Prostate gland (tissue), 2 donors: ENCODE measurements at regions not wholly inside any gene's neighbourhood (a gene's known extent, or its start where the extent isn't known, plus 50 kb on each side); places are given as distances from the start of the nearest gene placed in this dataset.

Experiments
- DNase-seq: peaks from one replicate; pipeline ENCODE4 v3.0.0-alpha.2; 2019; ENCODE audit warnings: low spot score
- H3K27ac ChIP-seq, 2 donors: fragments of 200-600 bp; sonication (generic); 2 replicates each; pipeline ENCODE4 v1.5.1; 2017 to 2019
- H3K27me3 ChIP-seq: fragments of 200-600 bp; sonication (generic); replicated peaks from 2 replicates; pipeline ENCODE4 v1.5.1; 2019; ENCODE audit not compliant: insufficient read depth
- H3K36me3 ChIP-seq, 2 donors: fragments of 200-600 bp; sonication (generic); 1 replicate in 1 of 2; 2 replicates in 1 of 2; pipeline versions ENCODE4 v1.5.1 to v1.8.1; 2017 to 2019
- H3K4me1 ChIP-seq: fragments of 200-600 bp; sonication (generic); replicated peaks from 2 replicates; pipeline ENCODE4 v1.5.1; 2019
- H3K4me3 ChIP-seq, 2 donors: fragments of 200-600 bp; sonication (generic); 2 replicates each; pipeline ENCODE4 v1.5.1; 2017 to 2019
- H3K9me3 ChIP-seq: fragments of 200-600 bp; sonication (generic); 2 replicates; pipeline ENCODE4 v1.5.1; 2017
- CTCF ChIP-seq, 4 experiments: fragments of 200-600 bp in 2 of 4; fragments of 450-650 bp in 2 of 4; sonication (generic) in 2 of 4; IDR thresholded peaks; 1 replicate in 3 of 4; 2 replicates in 1 of 4; pipeline ENCODE4 v1.5.1; 2016 to 2019; ENCODE audit warnings: antibody characterized with exemption in 4 of 4, mild to moderate bottlenecking in 2 of 4, moderate library complexity in 2 of 4
- POLR2A ChIP-seq: fragments of 450-650 bp; IDR thresholded peaks from one replicate; pipeline ENCODE4 v1.6.1; 2016; ENCODE audit warnings: antibody characterized with exemption, mild to moderate bottlenecking
- POLR2AphosphoS5 ChIP-seq: sonication (generic); formaldehyde crosslinking; IDR thresholded peaks from one replicate; pipeline ENCODE4 v1.6.1; 2017; ENCODE audit warnings: antibody characterized with exemption
- whole genome bisulfite sequencing: methylation state at CpG from one replicate; pipeline ENCODE4 v1.1.5; 2018; 5-methylcytosine and 5-hydroxymethylcytosine counted together
- intact Hi-C: fragments of 100-400 bp; cut with DNase I; formaldehyde crosslinking; loops from one replicate; pipeline ENCODE4 v1.14.2; 2022

DNA sequence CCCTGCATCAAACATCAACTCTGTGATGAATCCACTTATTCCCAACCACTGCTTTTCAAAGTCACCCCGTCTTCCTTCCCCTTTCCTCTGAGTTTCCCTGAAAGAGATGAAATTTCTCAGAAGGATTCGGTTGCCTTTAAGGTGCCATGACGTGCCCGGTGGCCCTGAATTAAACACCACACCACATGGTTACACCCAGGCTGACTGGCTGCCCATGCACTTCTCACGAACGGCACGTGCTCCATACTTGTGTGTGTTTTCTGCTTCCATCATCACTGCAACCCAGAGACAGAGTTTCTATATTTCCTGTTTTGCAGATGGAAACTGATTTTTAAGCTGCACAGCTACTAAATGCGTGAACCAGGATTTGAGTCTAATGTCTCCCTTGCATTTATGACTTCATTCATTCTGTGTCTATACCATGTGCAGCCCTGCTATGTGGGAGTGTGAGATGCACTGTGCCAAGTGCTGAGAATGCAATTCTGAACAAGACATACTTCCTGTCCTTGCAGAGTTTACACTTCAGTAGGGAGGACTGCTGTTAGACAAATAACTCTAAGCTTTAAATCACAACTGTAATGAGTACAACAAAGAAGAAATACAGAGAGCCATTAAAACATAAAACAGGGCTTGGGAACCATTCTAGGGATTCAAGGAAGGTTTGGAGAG, 162.9 kb downstream of the NXNL2 start:
- intact Hi-C loops, result no loop called here
- Histone ChIP-seq H3K27ac (no peak overlapping the region), H3K9me3 (no peaks in the 10 kb centered on the region), H3K4me1 (no peaks in the 10 kb centered on the region), H3K27me3 (no peaks in the 10 kb centered on the region), H3K4me3 (no peak overlapping the region), H3K36me3 (no peaks in the 10 kb centered on the region)
- DNase-seq, result no peak
- no peak for TF ChIP-seq POLR2A
- TF ChIP-seq POLR2AphosphoS5, result peak; percentile 45
- no peak for TF ChIP-seq CTCF (IDR thresholded peaks at IDR 0.05)
- WGBS, result 74% methylated on average over 8 of the region's 8 CpGs

GRCh38 chr9:88702985-88703384, 168.0 kb downstream of the NXNL2 start:
- DNase-seq, result no peak
- TF ChIP-seq CTCF (IDR thresholded peaks at IDR 0.05) (no peak), POLR2AphosphoS5 (no peak), POLR2A (no peak)
- Histone ChIP-seq H3K27me3 (no peaks in the 10 kb centered on the region), H3K27ac (no peak overlapping the region), H3K4me1 (no peaks in the 10 kb centered on the region), H3K36me3 (no peaks in the 10 kb centered on the region), H3K4me3 (no peak overlapping the region), H3K9me3 (no peaks in the 10 kb centered on the region)
- WGBS, result 55% methylated on average over 2 of the region's 2 CpGs
- intact Hi-C loops, result no loop called here

DNA sequence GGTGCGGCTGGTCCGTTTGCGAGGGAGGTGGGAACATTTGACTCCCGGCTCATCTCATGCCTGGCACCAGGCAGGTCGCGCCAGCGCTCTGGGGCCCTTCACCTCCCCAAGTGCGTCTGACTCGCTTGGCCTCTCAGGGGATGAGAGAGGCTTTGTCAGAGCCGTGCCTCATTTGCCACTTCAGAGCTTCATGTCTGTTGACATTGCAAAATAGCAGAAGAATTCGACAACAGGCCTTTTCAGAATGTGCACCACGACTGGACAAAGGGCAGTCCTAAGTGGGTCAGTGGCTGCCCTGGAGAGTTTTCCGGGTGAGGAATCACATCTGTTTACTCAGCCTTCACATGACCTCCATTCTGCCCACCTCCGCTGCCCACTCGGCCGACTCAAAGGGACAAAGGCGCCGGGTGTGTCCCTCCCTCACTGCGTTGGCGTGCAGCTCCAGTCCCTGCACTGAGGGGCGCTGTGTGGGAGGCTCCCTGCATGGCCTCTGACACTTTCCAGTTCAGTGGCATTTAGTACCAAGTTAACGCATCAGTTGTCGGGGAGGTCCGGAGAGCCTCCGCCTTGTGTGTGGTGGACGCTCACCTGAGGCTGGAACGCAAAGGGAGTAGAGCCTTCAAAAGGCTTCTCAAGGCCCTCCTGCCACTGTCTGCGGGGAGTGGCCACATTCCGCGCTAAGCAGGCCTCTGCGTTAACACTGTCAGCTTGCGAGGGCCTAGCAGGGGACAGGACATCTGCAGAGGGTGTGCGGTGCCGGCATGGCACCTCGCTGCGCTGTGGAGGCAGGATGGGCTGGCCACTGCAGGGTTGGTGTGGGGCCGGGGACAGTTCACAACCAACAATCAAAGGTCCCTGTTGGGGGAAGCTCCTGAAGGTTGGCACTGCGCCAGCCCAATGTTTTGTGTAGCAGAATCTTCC, 171.5 kb downstream of the NXNL2 start:
- Histone ChIP-seq H3K27ac (no peak overlapping the region), H3K4me3 (no peak overlapping the region), H3K36me3 (no peaks in the 10 kb centered on the region), H3K27me3 (no peaks in the 10 kb centered on the region), H3K4me1 (no peaks in the 10 kb centered on the region), H3K9me3 (no peaks in the 10 kb centered on the region)
- intact Hi-C loops, result no loop called here
- 75% methylated on average over 38 of the region's 38 CpGs for WGBS
- TF ChIP-seq POLR2AphosphoS5, result no peak
- no peak for TF ChIP-seq CTCF (IDR thresholded peaks at IDR 0.05)
- no peak for TF ChIP-seq POLR2A
- DNase-seq, result no peak

GRCh38 chr9:88710449-88710848, 175.5 kb downstream of the NXNL2 start:
- intact Hi-C loops, result no loop called here
- TF ChIP-seq POLR2A, result no peak
- no peak for TF ChIP-seq POLR2AphosphoS5
- no peak for TF ChIP-seq CTCF (IDR thresholded peaks at IDR 0.05)

More at GRCh38 chr9:88710449-88710848, 175.5 kb downstream of the NXNL2 start:
- Histone ChIP-seq H3K4me1 (no peaks in the 10 kb centered on the region), H3K9me3 (no peaks in the 10 kb centered on the region), H3K27me3 (no peaks in the 10 kb centered on the region), H3K36me3 (no peaks in the 10 kb centered on the region), H3K4me3 (no peak overlapping the region), H3K27ac (no peak overlapping the region)
- WGBS, result 98% methylated on average over 2 of the region's 2 CpGs
- DNase-seq, result no peak
